ENCODE measurements at regions not wholly inside any gene's neighbourhood (a gene's known extent, or its start where the extent isn't known, plus 50 kb on each side); places are given as distances from the start of the nearest gene placed in this dataset.

- TF ChIP-seq CTCF (IDR thresholded peaks at IDR 0.05) (no peak), POLR2A (IDR thresholded peaks at IDR 0.05) (no peak)
Observed at GRCh38 chr5:5586721-5587120, 164.2 kb downstream of the ICE1 start.
